ENCODE measurements at regions not wholly inside any gene's neighbourhood (a gene's known extent, or its start where the extent isn't known, plus 50 kb on each side); places are given as distances from the start of the nearest gene placed in this dataset.

DNA sequence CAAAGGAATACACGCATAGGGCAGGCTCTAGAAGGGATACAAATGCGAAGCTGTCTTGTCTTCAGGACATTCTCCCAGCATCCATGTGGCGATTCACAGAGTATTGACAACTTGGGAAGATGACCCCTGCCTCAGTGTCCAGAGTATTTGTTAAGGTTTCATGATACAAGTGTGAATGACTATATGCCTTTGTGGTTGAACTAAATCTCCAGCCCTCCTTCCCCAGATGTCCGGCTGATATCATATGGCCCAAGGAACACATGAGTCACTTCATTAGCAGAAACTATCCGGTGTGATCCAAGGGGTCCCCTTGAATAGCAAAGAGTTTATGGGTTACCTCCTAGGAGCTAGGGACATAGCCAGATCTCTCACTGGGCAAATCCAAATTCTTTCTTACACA lies 151.0 kb downstream of the INSIG2 start:
- ChIA-PET POLR2A (no interaction called here), CTCF (ENCODE audit: low intra/inter-chr PET ratio) (no interaction called here)
- DNase-seq (ENCODE audit: extremely low read depth in 1 of 4, low spot score in 3 of 4) (no peak), ATAC-seq (no peak), FAIRE-seq (no peak)
- in situ Hi-C loops (cut with MboI): no loop called here
- no peaks in the 10 kb centered on the region for H3K9me3 ChIP-seq (replicated peaks; ENCODE audit: control insufficient read depth, insufficient read depth, low read depth, low read length)
- H3K9ac ChIP-seq (ENCODE audit: insufficient read depth in 1 of 2, low read depth in 2 of 2, low read length in 2 of 2): no peak overlapping the region
- TF ChIP-seq ZNF668 (CRISPR knock-in tag; IDR thresholded peaks at IDR 0.05) (no peak), ZNF696 (CRISPR knock-in tag; conservative IDR thresholded peaks at IDR 0.05) (no peak), ZNF165 (CRISPR knock-in tag; IDR thresholded peaks at IDR 0.05; ENCODE audit: borderline replicate concordance) (no peak), NEUROD1 (IDR thresholded peaks at IDR 0.05; ENCODE audit: borderline replicate concordance, low read depth, low read length, partially characterized antibody) (no peak)
- TF ChIP-seq, protein P1, sequence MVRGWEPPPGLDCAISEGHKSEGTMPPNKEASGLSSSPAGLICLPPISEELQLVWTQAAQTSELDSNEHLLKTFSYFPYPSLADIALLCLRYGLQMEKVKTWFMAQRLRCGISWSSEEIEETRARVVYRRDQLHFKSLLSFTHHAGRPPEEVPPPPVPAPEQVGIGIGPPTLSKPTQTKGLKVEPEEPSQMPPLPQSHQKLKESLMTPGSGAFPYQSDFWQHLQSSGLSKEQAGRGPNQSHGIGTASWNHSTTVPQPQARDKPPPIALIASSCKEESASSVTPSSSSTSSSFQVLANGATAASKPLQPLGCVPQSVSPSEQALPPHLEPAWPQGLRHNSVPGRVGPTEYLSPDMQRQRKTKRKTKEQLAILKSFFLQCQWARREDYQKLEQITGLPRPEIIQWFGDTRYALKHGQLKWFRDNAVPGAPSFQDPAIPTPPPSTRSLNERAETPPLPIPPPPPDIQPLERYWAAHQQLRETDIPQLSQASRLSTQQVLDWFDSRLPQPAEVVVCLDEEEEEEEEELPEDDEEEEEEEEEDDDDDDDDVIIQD (CRISPR knock-in tag; IDR thresholded peaks at IDR 0.05): no peak
- H3K9me1 ChIP-seq (ENCODE audit: control insufficient read depth, insufficient read depth, low read length): no peaks in the 10 kb centered on the region
- H3K4me3 ChIP-seq: no peak overlapping the region
- H3K79me2 ChIP-seq (ENCODE audit: control insufficient read depth, insufficient read depth, low read length): no peaks in the 10 kb centered on the region
- H3K27me3 ChIP-seq (ENCODE audit: control insufficient read depth in 2 of 2, insufficient read depth in 2 of 2, low read length in 2 of 2): peaks cover 0 to 20% of the 10 kb centered on the region in 2 experiments; a peak in 2 of 5 replicates
- H3K4me2 ChIP-seq (ENCODE audit: insufficient read depth, low read length): no peak overlapping the region
- H3K27ac ChIP-seq (ENCODE audit: extremely low read depth, low read depth, low read length): no peak overlapping the region
- BruUV-seq (replicated peaks): no TSS peak
- no peak overlapping the region for H2AFZ ChIP-seq (ENCODE audit: low read depth, low read length)
- no peaks in the 10 kb centered on the region for H3K4me1 ChIP-seq (replicated peaks in 1 of 2; ENCODE audit: control insufficient read depth in 2 of 2, insufficient read depth in 2 of 2, low read length in 2 of 2)
- intact Hi-C loops (cut with micrococcal nuclease): no loop called here
- no peaks in the 10 kb centered on the region for H4K20me1 ChIP-seq (replicated peaks; ENCODE audit: control insufficient read depth, insufficient read depth, low read length)
- whole genome bisulfite sequencing (ENCODE audit: insufficient coverage, low coverage, missing lambda C conversion rate): 3% methylated on average over 5 of the region's 5 CpGs
- no peaks in the 10 kb centered on the region for H3K36me3 ChIP-seq (ENCODE audit: control insufficient read depth, insufficient read depth, low read length)

DNA sequence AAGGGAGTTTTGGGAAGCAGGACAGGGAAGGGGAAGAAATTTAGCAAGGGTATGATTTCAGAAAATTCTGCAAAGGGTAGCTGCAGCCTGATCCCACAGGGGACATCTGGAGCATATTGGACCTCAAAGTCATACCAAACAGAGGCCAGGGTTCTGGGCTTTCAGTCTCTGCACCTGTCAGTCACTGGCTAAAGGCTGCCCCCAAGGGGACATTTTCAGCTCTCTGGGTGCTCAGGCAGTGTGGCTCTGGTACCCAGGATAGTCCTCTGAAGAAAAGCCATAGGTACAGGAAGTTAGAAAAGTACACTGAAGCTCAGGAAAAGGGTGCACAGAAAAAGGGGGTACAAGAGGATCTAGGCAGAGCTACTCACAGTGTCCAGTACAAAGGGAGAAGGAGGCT lies 149.2 kb downstream of the INSIG2 start:
- no peak for FAIRE-seq
- no peak overlapping the region for H3K4me2 ChIP-seq (ENCODE audit: insufficient read depth, low read length)
- H4K20me1 ChIP-seq (replicated peaks; ENCODE audit: control insufficient read depth, insufficient read depth, low read length): no peaks in the 10 kb centered on the region
- in situ Hi-C loops (cut with MboI) (no loop called here), intact Hi-C loops (cut with micrococcal nuclease) (no loop called here)
- no peaks in the 10 kb centered on the region for H3K79me2 ChIP-seq (ENCODE audit: control insufficient read depth, insufficient read depth, low read length)
- DNase-seq (ENCODE audit: extremely low read depth in 1 of 4, low spot score in 3 of 4): no peak
- H3K36me3 ChIP-seq (ENCODE audit: control insufficient read depth, insufficient read depth, low read length): no peaks in the 10 kb centered on the region
- no peak overlapping the region for H3K9ac ChIP-seq (ENCODE audit: insufficient read depth in 1 of 2, low read depth in 2 of 2, low read length in 2 of 2)
- ChIA-PET POLR2A (no interaction called here), CTCF (ENCODE audit: low intra/inter-chr PET ratio) (no interaction called here)
- no peaks in the 10 kb centered on the region for H3K9me1 ChIP-seq (ENCODE audit: control insufficient read depth, insufficient read depth, low read length)
- H3K4me3 ChIP-seq: no peak overlapping the region
- no TSS peak for BruUV-seq (replicated peaks)
- peaks cover 0 to 13% of the 10 kb centered on the region in 2 experiments; a peak in 2 of 5 replicates for H3K27me3 ChIP-seq (ENCODE audit: control insufficient read depth in 2 of 2, insufficient read depth in 2 of 2, low read length in 2 of 2)
- peak; percentile 40; the same call in 1 of the 3 replicates for ATAC-seq
- no peak overlapping the region for H2AFZ ChIP-seq (ENCODE audit: low read depth, low read length)
- no peaks in the 10 kb centered on the region for H3K9me3 ChIP-seq (replicated peaks; ENCODE audit: control insufficient read depth, insufficient read depth, low read depth, low read length)
- no peaks in the 10 kb centered on the region for H3K4me1 ChIP-seq (replicated peaks in 1 of 2; ENCODE audit: control insufficient read depth in 2 of 2, insufficient read depth in 2 of 2, low read length in 2 of 2)
- no peak overlapping the region for H3K27ac ChIP-seq (ENCODE audit: extremely low read depth, low read depth, low read length)
- TF ChIP-seq, protein P2, sequence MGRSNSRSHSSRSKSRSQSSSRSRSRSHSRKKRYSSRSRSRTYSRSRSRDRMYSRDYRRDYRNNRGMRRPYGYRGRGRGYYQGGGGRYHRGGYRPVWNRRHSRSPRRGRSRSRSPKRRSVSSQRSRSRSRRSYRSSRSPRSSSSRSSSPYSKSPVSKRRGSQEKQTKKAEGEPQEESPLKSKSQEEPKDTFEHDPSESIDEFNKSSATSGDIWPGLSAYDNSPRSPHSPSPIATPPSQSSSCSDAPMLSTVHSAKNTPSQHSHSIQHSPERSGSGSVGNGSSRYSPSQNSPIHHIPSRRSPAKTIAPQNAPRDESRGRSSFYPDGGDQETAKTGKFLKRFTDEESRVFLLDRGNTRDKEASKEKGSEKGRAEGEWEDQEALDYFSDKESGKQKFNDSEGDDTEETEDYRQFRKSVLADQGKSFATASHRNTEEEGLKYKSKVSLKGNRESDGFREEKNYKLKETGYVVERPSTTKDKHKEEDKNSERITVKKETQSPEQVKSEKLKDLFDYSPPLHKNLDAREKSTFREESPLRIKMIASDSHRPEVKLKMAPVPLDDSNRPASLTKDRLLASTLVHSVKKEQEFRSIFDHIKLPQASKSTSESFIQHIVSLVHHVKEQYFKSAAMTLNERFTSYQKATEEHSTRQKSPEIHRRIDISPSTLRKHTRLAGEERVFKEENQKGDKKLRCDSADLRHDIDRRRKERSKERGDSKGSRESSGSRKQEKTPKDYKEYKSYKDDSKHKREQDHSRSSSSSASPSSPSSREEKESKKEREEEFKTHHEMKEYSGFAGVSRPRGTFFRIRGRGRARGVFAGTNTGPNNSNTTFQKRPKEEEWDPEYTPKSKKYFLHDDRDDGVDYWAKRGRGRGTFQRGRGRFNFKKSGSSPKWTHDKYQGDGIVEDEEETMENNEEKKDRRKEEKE (IDR thresholded peaks at IDR 0.05; ENCODE audit: borderline replicate concordance in 1 of 2, control insufficient read depth in 1 of 2, low read depth in 2 of 2, low read length in 1 of 2): no peak
- TF ChIP-seq SMARCC2 (IDR thresholded peaks at IDR 0.05; ENCODE audit: low read depth) (no peak), SMARCE1 (IDR thresholded peaks at IDR 0.05) (no peak), NFE2L1 (tag; IDR thresholded peaks at IDR 0.05; ENCODE audit: borderline replicate concordance, low read depth) (no peak), ZNF224 (CRISPR knock-in tag; IDR thresholded peaks at IDR 0.05) (no peak)

Measured in K562 (cell line).